ENCODE measurements at regions not wholly inside any gene's neighbourhood (a gene's known extent, or its start where the extent isn't known, plus 50 kb on each side); places are given as distances from the start of the nearest gene placed in this dataset.
"Not testable (repeated sequence)": the region's sequence is repeated elsewhere in the genome, so short reads cannot be mapped to it uniquely, and the experiment has no call there.

GRCh38 chrY:26491507-26491906 is 869.6 kb downstream of the CDY1 start:
- not testable (repeated sequence) for DNase-seq (ENCODE audit: low read depth)

DNA sequence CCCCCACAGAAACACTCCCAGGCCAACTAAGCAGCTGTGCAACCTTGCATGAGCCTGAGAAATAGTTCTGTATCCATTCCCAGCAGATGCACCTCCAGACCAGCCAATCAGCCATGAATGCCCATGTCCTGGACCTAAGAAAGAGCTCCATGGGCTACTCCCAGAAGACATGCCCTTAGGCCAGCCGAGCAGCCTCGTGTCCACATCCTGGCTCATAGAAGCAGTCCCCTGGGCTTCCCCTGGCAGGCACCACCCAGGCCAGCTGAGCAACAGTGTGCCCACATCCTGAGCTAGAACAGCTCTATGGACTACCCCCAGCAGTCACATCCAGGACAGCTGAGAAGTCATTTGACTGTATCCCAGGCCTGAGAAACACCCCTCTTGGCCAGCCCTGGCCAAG is 899.5 kb downstream of the CDY1 start:
- DNase-seq (ENCODE audit: low read depth), result not testable (repeated sequence)

- DNase-seq (ENCODE audit: low read depth), result no peak
Observed at GRCh38 chrY:26555015-26555414, 933.1 kb downstream of the CDY1 start.

GRCh38 chrY:26562976-26563375 is 941.1 kb downstream of the CDY1 start:
- peak; percentile 0 for DNase-seq (ENCODE audit: low read depth)

Measured in Daoy (cell line).